ENCODE measurements at regions not wholly inside any gene's neighbourhood (a gene's known extent, or its start where the extent isn't known, plus 50 kb on each side); places are given as distances from the start of the nearest gene placed in this dataset.

DNA sequence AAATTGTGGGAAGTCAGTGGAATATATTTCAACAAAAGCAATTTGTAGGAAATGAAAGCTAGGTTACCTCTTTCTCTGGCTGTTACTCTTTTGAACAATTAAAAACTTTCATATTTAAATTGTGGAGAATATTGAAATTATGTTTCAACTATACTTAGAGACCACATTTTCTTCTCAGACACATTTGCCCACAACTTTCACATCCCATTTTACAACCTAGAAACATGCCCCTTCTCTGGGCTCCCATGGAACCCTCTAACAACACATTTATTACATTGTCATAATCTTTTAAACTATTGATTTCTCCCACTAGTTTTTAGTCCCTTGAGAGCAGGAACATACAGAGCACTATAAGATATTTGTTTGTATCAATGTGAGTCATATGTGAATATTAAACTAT is 211.7 kb upstream of the TTC14 start:
- H4K20me1 ChIP-seq (ENCODE audit: control insufficient read depth, insufficient read depth): no peaks in the 10 kb centered on the region
- in situ Hi-C loops (cut with MboI): no loop called here
- peak; percentile 52; the same call in 1 of the 2 replicates for TF ChIP-seq SPI1 (IDR thresholded peaks at IDR 0.05; ENCODE audit: borderline replicate concordance, insufficient read depth, low read depth, low read length)
- TF ChIP-seq, protein P1, sequence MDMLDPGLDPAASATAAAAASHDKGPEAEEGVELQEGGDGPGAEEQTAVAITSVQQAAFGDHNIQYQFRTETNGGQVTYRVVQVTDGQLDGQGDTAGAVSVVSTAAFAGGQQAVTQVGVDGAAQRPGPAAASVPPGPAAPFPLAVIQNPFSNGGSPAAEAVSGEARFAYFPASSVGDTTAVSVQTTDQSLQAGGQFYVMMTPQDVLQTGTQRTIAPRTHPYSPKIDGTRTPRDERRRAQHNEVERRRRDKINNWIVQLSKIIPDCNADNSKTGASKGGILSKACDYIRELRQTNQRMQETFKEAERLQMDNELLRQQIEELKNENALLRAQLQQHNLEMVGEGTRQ (IDR thresholded peaks at IDR 0.05; ENCODE audit: borderline replicate concordance, low read depth, low read length): no peak
- ChIA-PET RAD21 (ENCODE audit: unreplicated experiment) (interaction anchor here (1.6 kb wide), 1 partner anchor 60 kb away, joined by 6 read pairs; no protein-coding TSS in a partner anchor), POLR2A (no interaction called here), CTCF (interaction anchor here (1.0 to 1.5 kb wide), 2 partner anchors 12 to 113 kb away, joined by 3 to 4 read pairs; no protein-coding TSS in a partner anchor), SMC1A (ENCODE audit: uncharacterized antibody, unreplicated experiment) (interaction anchor here (0.9 to 1.9 kb wide), 7 partner anchors 18 to 274 kb away, joined by 3 to 4 read pairs (median 3); no protein-coding TSS in a partner anchor)
- H3K27me3 ChIP-seq (replicated peaks in 1 of 2; ENCODE audit: control insufficient read depth in 2 of 2, insufficient read depth in 2 of 2, low read length in 1 of 2): no peaks in the 10 kb centered on the region
- no peak overlapping the region for H2AFZ ChIP-seq (ENCODE audit: control insufficient read depth, low read depth, low read length)
- H3K79me2 ChIP-seq (ENCODE audit: control insufficient read depth, insufficient read depth, low read length): no peaks in the 10 kb centered on the region
- no peak overlapping the region for H3K4me3 ChIP-seq
- peak; percentile 76 for ATAC-seq
- no peak for DNase-seq (ENCODE audit: low read depth, low spot score)
- no peaks in the 10 kb centered on the region for H3K9me3 ChIP-seq (replicated peaks; ENCODE audit: control insufficient read depth, insufficient read depth, low read length)
- no peaks in the 10 kb centered on the region for H3K4me1 ChIP-seq (ENCODE audit: control insufficient read depth, insufficient read depth, low read length)
- no peak overlapping the region for H3K4me2 ChIP-seq (ENCODE audit: control insufficient read depth, insufficient read depth)
- H3K9ac ChIP-seq (ENCODE audit: control insufficient read depth, insufficient read depth, low read length): no peak overlapping the region
- no peak overlapping the region for H3K27ac ChIP-seq (ENCODE audit: control insufficient read depth, insufficient read depth)
- intact Hi-C loops (cut with micrococcal nuclease; ENCODE audit: unreplicated experiment): no loop called here
- no peaks in the 10 kb centered on the region for H3K36me3 ChIP-seq (ENCODE audit: control insufficient read depth in 2 of 2, insufficient read depth in 2 of 2, low read length in 1 of 2)
- no peak for FAIRE-seq
- BruUV-seq (replicated peaks): no TSS peak

DNA sequence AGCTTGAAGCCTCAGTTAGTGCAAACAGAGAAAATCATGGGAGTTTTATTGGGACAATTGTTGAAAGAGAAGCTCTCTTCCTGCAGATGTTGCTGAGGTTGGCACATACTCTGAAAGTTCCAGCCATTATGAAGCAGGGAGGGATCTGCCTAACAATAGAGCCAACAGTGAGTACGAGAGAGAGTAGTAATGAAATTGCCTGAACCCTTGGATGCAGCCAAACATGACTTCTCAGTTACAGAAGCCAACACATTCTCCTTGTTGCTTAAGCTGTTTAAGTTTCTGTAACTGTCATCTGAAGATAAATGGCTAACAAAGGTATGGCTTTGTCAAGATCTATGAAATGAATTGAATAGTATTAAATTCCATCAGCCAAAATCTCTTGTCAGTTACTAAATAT is 211.0 kb upstream of the TTC14 start:
- no peak for TF ChIP-seq KLF5 (IDR thresholded peaks at IDR 0.05; ENCODE audit: partially characterized antibody)
- TF ChIP-seq, protein P2, sequence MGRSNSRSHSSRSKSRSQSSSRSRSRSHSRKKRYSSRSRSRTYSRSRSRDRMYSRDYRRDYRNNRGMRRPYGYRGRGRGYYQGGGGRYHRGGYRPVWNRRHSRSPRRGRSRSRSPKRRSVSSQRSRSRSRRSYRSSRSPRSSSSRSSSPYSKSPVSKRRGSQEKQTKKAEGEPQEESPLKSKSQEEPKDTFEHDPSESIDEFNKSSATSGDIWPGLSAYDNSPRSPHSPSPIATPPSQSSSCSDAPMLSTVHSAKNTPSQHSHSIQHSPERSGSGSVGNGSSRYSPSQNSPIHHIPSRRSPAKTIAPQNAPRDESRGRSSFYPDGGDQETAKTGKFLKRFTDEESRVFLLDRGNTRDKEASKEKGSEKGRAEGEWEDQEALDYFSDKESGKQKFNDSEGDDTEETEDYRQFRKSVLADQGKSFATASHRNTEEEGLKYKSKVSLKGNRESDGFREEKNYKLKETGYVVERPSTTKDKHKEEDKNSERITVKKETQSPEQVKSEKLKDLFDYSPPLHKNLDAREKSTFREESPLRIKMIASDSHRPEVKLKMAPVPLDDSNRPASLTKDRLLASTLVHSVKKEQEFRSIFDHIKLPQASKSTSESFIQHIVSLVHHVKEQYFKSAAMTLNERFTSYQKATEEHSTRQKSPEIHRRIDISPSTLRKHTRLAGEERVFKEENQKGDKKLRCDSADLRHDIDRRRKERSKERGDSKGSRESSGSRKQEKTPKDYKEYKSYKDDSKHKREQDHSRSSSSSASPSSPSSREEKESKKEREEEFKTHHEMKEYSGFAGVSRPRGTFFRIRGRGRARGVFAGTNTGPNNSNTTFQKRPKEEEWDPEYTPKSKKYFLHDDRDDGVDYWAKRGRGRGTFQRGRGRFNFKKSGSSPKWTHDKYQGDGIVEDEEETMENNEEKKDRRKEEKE (IDR thresholded peaks at IDR 0.05): no peak
- TF ChIP-seq, protein P3, sequence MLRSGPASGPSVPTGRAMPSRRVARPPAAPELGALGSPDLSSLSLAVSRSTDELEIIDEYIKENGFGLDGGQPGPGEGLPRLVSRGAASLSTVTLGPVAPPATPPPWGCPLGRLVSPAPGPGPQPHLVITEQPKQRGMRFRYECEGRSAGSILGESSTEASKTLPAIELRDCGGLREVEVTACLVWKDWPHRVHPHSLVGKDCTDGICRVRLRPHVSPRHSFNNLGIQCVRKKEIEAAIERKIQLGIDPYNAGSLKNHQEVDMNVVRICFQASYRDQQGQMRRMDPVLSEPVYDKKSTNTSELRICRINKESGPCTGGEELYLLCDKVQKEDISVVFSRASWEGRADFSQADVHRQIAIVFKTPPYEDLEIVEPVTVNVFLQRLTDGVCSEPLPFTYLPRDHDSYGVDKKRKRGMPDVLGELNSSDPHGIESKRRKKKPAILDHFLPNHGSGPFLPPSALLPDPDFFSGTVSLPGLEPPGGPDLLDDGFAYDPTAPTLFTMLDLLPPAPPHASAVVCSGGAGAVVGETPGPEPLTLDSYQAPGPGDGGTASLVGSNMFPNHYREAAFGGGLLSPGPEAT (IDR thresholded peaks at IDR 0.05; ENCODE audit: low read depth): no peak
- no peak for FAIRE-seq

More for the DNA sequence above, 211.0 kb upstream of the TTC14 start:
- H3K4me3 ChIP-seq: no peak overlapping the region
- intact Hi-C loops (cut with micrococcal nuclease; ENCODE audit: unreplicated experiment) (no loop called here), in situ Hi-C loops (cut with MboI) (no loop called here)
- no peak overlapping the region for H2AFZ ChIP-seq (ENCODE audit: control insufficient read depth, low read depth, low read length)
- H3K4me2 ChIP-seq (ENCODE audit: control insufficient read depth, insufficient read depth): no peak overlapping the region
- ChIA-PET CTCF (interaction anchor here (0.6 to 1.5 kb wide), 2 partner anchors 12 to 114 kb away, joined by 3 to 4 read pairs; no protein-coding TSS in a partner anchor), POLR2A (no interaction called here), SMC1A (ENCODE audit: uncharacterized antibody, unreplicated experiment) (interaction anchor here (0.9 to 1.9 kb wide), 5 partner anchors 18 to 275 kb away, joined by 3 to 4 read pairs (median 3); no protein-coding TSS in a partner anchor), RAD21 (ENCODE audit: unreplicated experiment) (interaction anchor here (1.6 kb wide), 1 partner anchor 61 kb away, joined by 6 read pairs; no protein-coding TSS in a partner anchor)
- no peaks in the 10 kb centered on the region for H3K27me3 ChIP-seq (replicated peaks in 1 of 2; ENCODE audit: control insufficient read depth in 2 of 2, insufficient read depth in 2 of 2, low read length in 1 of 2)
- DNase-seq (ENCODE audit: low read depth, low spot score): no peak
- H3K27ac ChIP-seq (ENCODE audit: control insufficient read depth, insufficient read depth): no peak overlapping the region
- H4K20me1 ChIP-seq (ENCODE audit: control insufficient read depth, insufficient read depth): no peaks in the 10 kb centered on the region
- H3K9ac ChIP-seq (ENCODE audit: control insufficient read depth, insufficient read depth, low read length): no peak overlapping the region
- no TSS peak for BruUV-seq (replicated peaks)
- no peaks in the 10 kb centered on the region for H3K9me3 ChIP-seq (replicated peaks; ENCODE audit: control insufficient read depth, insufficient read depth, low read length)
- ATAC-seq: no peak
- H3K79me2 ChIP-seq (ENCODE audit: control insufficient read depth, insufficient read depth, low read length): no peaks in the 10 kb centered on the region
- H3K36me3 ChIP-seq (ENCODE audit: control insufficient read depth in 2 of 2, insufficient read depth in 2 of 2, low read length in 1 of 2): no peaks in the 10 kb centered on the region
- H3K4me1 ChIP-seq (ENCODE audit: control insufficient read depth, insufficient read depth, low read length): no peaks in the 10 kb centered on the region
- WGBS (ENCODE audit: insufficient coverage, insufficient replicate concordance, low lambda C conversion rate, missing lambda C conversion rate): 0% methylated on average over 1 of the region's 1 CpG

All from GM12878 (cell line).